Renal pelvis (tissue), 1 donor: ENCODE measurements at regions not wholly inside any gene's neighbourhood (a gene's known extent, or its start where the extent isn't known, plus 50 kb on each side); places are given as distances from the start of the nearest gene placed in this dataset.
A peak's percentile ranks its signal among the peaks of the same experiment; 100 is the strongest.

Source experiments
- DNase-seq: peaks from one replicate; pipeline ENCODE4 v3.0.0-alpha.2; 2013

DNA sequence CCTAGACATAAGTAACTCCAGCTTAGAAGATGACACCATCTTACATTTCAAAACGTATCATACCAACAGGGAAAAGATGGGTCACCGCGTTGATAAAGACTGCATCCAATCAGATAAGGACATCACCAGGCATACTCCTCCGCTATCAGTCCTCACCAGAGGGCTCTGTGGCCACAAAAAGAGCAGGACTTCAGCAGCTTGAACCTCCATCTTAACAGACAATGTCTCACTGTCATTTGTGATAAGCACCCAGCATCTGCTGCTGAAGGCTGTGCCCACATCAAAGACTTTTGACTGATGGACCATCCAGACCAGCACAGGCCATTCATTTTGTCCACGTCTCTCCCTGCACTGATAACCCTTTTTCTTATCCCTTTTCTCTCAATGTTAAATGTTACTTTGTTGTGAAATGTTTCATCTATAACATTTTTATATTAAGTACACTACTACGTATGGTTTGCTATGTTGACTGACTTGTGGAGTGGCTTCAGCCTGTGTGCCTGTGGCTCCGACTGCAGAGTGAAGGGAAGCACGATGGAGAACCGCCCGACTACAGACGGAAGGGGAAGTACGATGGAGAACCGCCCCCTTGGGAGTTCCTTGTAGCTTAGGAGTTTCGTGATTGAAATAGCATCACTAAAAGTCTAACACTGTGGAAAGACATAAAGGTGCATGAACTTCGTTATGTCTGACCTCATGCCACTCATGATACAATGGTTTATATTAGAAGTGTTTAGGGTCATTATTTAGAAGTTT, 595.4 kb upstream of the AGA start:
- no peak for DNase-seq

GRCh38 chr4:178056996-178057395, 614.8 kb upstream of the AGA start:
- no peak for DNase-seq

- no peak for DNase-seq
Measured at GRCh38 chr4:178063568-178063967, 621.3 kb upstream of the AGA start.

- no peak for DNase-seq
Measured at GRCh38 chr4:178066338-178066941, 624.2 kb upstream of the AGA start.

- DNase-seq, result no peak
Measured at GRCh38 chr4:178068136-178068535, 625.9 kb upstream of the AGA start.

DNA sequence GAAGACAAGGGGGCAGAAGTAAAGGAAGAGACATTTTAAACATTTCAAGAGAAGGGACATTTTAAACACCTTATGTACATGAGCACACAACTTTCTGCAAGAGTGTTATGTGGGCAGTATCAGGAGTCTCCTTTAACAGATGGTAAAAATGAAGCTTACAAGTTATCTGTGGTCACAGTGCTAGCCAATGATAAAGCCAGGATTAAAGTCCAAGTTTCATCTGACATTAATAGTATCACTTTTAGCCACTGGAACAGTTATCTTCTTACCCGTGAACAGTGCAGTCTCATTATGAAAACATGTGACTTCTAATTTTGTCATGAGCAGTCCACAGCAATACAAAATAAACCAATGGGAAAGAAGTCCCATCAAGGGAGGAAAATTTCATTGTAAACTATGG, 627.9 kb upstream of the AGA start:
- DNase-seq, result no peak

DNA sequence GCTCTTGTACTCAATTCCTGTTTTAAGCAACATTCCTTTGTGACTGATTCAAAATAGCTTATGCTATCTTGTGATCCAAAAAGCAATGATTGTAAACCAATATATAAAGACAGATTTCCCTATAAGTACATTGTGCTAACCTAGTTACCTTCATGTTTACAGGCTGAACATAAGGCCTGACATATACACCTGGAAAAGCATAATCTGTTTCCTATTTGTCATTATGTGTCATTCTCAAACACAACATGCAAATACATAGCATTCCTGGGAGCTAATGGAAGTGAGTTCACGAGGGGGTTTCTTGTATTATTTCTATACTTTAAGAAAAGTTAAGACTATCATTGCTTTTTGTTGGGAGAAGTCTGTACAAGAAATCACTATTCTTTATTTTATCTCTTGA, 638.1 kb upstream of the AGA start:
- DNase-seq, result no peak

DNA sequence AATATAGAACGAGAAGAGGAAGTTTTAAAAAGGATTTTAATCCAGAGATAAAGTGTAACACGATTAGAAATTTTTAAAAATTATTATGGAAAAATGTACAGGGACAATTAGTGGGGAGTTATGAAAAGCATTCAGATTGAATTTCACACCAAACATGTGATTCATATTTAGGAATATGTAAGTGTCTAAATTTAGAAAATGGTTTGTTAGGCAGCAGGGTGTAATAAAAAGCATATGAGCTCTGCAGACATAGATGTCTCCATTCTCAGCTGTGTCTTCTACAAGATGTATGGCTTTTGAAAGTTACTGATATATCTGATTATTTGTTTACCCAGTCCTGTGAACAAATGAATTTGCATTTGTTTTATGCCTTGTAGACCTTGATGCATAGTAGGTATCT, 638.9 kb upstream of the AGA start:
- no peak for DNase-seq

- no peak for DNase-seq
Measured at GRCh38 chr4:178081896-178082295, 639.7 kb upstream of the AGA start.

DNA sequence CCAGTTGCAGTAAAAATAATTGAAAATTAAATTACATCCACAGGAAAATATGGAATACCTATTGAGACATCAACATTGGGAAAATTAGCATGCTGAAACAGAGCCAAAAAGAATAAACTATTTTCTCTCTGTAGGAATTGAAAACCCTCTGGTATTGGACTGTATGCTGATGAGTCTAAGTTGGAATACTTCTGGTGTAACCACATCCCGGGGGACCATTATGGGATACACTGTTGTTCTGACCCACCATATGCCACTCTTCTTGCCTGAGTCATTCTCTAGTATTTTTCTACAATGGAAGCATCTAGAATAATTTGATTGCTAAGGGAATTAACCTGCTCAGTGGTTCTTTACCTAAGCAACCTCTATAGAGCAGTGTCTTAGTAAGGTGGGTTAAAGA, 640.7 kb upstream of the AGA start:
- DNase-seq, result no peak

GRCh38 chr4:178083968-178084367, 641.7 kb upstream of the AGA start:
- no peak for DNase-seq

GRCh38 chr4:178086320-178086719, 644.1 kb upstream of the AGA start:
- DNase-seq, result peak; percentile 5

- DNase-seq, result no peak
Measured at GRCh38 chr4:178090640-178091411, 648.6 kb upstream of the AGA start.

GRCh38 chr4:178102139-178102538, 659.9 kb upstream of the AGA start:
- no peak for DNase-seq

GRCh38 chr4:178105242-178105641, 663.0 kb upstream of the AGA start:
- DNase-seq, result no peak

- no peak for DNase-seq
Measured at GRCh38 chr4:178136736-178137345, 694.6 kb upstream of the AGA start.

- DNase-seq, result no peak
Measured at GRCh38 chr4:178137732-178138471, 695.7 kb upstream of the AGA start.

- DNase-seq, result no peak
Measured at GRCh38 chr4:178138491-178138890, 696.3 kb upstream of the AGA start.

DNA sequence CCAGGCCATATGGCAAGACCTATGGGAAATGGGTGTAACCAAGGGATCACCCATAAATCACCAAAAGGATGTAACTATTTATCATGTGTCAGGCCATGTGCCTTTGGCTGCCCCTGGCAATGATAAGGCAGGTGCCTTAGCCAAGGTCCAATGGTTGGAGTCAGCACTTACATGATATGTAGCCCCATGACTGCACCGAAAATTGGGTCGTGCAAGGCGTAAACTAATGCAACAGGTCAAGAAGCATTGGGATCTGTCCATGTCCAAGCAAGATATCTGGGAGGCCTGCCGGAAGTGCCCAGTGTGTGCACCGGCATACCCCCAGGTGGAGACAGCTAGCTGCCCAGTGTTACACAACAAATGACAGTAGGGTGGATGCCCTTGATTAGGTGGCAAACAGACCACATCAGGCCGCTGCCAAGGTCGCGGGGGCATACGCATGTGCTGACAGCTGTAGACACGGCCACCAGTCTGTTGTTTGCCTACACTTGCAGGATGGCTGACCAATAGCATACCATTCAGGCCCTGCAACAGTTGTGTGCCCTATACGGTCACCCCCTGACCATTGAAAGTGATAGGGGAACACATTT, 698.2 kb upstream of the AGA start:
- no peak for DNase-seq

GRCh38 chr4:178142724-178143123, 700.5 kb upstream of the AGA start:
- no peak for DNase-seq

DNA sequence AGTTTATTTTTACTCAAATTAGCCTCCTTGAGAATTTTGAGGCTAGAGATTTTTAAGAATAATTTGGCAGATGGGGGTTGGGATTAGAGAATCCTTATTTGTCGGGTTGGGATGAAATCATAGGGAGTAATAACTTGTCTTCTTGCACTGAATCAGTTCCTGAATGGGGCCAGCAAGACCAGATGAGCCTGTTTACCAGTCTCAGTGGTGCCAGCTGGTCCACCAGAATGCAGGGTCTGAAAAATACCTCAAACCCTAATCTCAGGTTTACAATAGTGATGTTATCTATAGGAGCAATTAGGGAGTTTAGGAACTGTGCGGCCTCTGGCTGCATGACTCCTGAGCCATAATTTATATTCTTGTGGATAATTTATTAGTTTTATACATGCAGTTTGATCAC, 705.9 kb upstream of the AGA start:
- no peak for DNase-seq
